GM12891 (cell line): ENCODE measurements at regions not wholly inside any gene's neighbourhood (a gene's known extent, or its start where the extent isn't known, plus 50 kb on each side); places are given as distances from the start of the nearest gene placed in this dataset.
A peak's percentile ranks its signal among the peaks of the same experiment; 100 is the strongest.

Experiments used
- DNase-seq: peaks from one replicate; pipeline ENCODE4 v3.0.0; 2011; ENCODE audit warnings: low spot score; ENCODE audit not compliant: insufficient read length
- FAIRE-seq: peaks from 2 replicates; lab custom pipeline; 2011; peaks lifted over from hg19 to GRCh38; lab: Jason Lieb, UNC
- PAX5 ChIP-seq: IDR thresholded peaks from 2 replicates; pipeline ENCODE4 v1.6.1; 2011; ENCODE audit warnings: low read length, moderate library complexity, mild to moderate bottlenecking; ENCODE audit not compliant: insufficient read depth, severe bottlenecking
- POLR2A ChIP-seq: IDR thresholded peaks from 2 replicates; pipeline ENCODE4 v1.6.1; 2011; ENCODE audit warnings: low read depth, low read length, control low read depth
- POLR2AphosphoS5 ChIP-seq: IDR thresholded peaks from 2 replicates; pipeline ENCODE4 v1.6.1; 2011; ENCODE audit warnings: low read depth, low read length, control low read depth
- POU2F2 ChIP-seq: IDR thresholded peaks from 2 replicates; pipeline ENCODE4 v1.6.1; 2011; ENCODE audit warnings: low read depth, mild to moderate bottlenecking, control low read depth, low read length, moderate library complexity
- SPI1 ChIP-seq: IDR thresholded peaks from 2 replicates; pipeline ENCODE4 v1.6.1; 2011; ENCODE audit warnings: low read depth, low read length, control low read depth
- TAF1 ChIP-seq: IDR thresholded peaks from 2 replicates; pipeline ENCODE4 v1.6.1; 2011; ENCODE audit warnings: low read depth, low read length, control low read depth

DNA sequence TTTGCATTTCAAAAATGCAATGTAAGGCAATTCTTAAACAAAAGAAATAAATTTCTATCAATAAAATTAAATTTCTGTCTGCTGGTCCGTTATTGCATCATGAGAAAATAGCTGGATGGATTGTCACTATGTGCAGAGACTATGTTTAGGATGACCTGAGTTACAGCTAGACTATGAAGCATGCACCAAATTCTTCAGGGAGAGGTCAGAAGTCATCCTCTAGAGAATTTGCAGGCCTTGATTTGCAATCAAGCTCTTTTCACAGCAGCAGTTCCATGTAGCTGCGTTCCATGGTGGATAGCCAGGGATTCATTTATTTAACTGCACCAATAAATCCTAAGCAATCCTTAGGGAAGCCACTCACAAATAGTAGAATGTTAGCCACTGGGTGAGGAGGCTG is 253.7 kb downstream of the MSRB3 start:
- DNase-seq (no peak), FAIRE-seq (no peak)
- TF ChIP-seq POLR2A (no peak), SPI1 (no peak), TAF1 (no peak), POU2F2 (no peak), PAX5 (no peak), POLR2AphosphoS5 (no peak)

DNA sequence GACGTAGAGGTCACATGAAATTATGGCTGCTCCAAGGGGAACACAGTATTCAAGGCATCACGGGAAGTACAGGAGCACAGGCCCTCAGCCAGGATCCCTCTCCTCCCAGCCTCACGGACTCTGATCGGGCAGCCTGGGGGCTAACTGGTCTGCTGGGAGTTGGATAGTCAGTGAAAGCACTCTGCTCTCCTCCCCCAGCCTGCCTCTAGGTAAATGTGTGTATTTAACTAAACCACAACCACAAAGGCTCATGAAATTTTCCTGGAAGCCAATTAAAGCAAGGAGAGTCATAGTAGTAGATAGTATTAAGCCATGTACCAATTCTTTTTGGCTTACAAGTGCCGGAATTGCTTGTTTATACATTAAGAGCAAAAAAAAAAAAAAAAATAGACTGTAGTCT is 254.3 kb downstream of the MSRB3 start:
- DNase-seq (no peak), FAIRE-seq (no peak)

DNA sequence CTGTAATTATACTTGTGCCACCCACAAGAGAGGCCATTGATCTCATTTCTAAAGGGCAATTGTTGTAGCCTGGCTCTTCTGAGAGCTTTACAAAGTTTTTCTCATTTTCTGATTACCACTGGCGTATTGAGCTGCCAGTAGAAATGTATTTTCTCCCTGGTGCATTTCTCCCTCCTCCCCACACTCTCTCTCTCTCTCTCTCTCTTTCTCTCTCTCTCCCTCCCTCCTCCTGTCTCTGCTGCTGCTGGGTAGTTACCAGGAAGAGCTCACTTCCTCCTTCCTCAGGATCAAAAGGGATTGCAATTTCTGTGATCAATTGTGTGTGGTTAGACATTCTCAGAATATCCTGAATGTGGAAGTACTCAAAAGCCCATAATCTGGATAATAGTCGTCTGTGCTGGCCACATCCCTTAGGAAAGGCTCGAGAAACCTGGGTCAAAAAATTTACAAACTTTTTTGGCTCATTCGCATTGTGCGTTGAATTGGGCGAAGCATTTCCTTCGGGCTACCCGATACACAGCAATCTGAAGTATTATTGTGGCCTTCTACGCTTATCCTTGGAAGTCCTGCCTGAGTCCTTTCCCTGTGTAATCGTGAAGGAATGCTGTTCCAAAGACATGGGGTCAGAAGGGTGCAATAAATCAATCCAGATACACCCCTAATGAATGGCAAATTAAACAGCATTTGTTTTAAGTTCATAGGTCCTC is 254.8 kb downstream of the MSRB3 start:
- no peak for FAIRE-seq
- TF ChIP-seq POLR2AphosphoS5 (no peak), TAF1 (no peak), POU2F2 (no peak), PAX5 (no peak), POLR2A (no peak), SPI1 (no peak)
- DNase-seq, result no peak

More for the DNA sequence above, 254.3 kb downstream of the MSRB3 start:
- TF ChIP-seq POU2F2, result no peak
- no peak for TF ChIP-seq POLR2A
- no peak for TF ChIP-seq TAF1
- TF ChIP-seq SPI1, result no peak
- no peak for TF ChIP-seq PAX5
- no peak for TF ChIP-seq POLR2AphosphoS5

DNA sequence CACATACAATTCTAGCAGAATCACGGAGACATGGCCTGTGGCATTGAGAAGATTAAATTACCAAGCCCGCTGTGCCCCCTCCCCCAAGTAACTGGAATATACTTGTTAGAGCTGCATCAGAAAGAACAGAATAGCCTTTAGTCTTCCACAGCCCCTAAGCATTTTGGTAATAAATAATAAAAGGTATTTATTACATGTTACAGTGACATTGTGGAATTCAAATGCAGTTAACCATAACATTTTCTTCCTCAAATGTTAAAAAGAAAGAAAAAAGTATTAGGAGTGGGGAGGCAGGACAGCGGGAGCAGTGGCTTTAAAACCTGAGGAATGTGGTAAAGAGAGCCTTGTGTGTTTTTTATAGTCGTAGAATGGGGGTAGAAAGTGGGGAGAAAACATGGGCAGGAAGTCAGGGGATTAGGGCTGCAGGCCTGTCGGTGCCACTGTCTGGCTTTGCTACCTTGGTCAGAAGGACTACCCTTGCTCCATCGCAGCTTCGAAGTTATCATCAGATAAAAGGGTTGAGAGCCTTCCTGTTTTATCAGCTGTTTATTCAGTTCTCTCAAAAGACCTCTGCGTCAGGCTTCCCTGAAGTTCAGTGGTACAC is 255.9 kb downstream of the MSRB3 start:
- DNase-seq (no peak), FAIRE-seq (no peak)

DNA sequence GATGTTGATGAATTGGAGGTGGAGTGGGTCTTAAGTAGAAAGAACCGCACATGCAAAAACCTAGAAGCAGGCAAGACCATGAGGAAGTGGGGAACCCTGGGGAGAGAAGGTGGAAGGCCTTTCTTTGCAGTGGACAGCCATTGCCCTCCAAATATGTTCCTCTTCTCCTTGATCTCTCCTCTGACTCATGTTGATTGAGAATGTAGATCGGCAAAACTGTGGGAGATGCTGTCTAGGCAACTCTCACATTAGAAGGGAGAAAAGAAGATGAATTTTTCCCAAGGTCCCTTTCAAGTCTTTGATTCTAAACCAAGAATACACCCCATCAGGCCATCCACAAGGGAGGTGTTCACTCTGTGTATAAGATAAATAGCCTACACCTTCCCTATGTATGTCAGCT is 257.5 kb downstream of the MSRB3 start:
- FAIRE-seq (no peak), DNase-seq (no peak)
- no peak for TF ChIP-seq PAX5
- no peak for TF ChIP-seq POU2F2

More for the DNA sequence above, 255.9 kb downstream of the MSRB3 start:
- TF ChIP-seq PAX5, result no peak
- no peak for TF ChIP-seq POLR2AphosphoS5
- TF ChIP-seq POU2F2, result no peak
- no peak for TF ChIP-seq TAF1
- TF ChIP-seq SPI1, result no peak
- TF ChIP-seq POLR2A, result no peak

DNA sequence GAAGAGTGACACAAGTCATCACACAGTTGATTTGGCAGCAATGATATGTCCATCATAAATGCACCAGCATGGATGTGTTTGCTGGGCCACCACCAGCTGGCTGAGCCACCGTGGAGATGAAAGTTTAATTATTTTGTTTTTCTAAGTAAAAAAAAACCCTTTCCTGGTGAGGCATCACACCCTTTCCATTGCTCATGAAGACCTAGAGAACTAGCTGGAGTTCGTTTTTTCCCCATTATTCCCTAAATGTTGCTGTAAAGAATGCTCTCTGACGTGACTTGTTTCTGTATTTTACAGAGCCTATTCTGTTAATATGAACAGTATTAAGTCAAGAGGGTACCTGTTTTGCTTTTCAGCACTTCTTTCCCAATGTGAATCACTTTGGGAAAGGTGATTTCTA is 257.9 kb downstream of the MSRB3 start:
- no peak for TF ChIP-seq POLR2A
- FAIRE-seq (no peak), DNase-seq (no peak)

DNA sequence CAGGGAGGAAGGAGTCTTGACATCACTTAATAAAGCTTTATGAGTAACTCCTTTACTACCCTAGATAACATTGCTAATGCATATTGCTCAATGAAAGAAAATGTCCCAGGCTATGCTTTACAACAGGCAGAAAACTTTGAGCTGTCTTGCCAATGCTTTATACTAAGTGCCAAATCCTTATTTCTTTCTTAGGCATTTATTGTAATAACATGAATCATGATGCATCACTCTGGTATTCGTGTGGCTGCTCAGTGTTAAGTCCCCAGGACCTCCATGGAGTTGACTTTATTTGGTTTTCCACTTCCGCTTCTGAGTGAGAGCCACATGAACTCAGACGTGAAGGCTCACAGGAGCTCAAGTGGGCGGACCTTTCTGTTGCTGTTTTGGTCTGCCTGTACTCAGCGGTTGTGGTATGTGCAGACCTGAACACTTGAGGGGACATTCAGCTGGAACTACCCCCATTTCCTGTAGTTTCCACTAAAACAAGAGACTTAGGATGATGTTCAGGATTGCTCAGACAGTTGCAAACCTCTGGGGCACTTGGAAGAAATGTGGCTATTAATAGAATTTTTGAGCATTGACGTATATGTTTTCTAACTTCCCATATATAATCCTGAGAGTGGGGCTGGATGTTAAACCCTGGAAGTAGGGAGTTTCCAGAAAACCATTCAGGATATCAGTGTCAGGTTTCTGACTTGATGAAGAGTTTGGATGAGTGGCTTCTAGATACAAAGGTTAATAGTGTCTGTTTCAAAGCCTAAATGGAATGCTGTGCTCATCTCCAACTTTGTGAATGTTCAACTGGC is 258.6 kb downstream of the MSRB3 start:
- TF ChIP-seq SPI1 (0 out of 2 replicates have a peak, but pooled peaks have one; percentile 4), TAF1 (no peak)
- FAIRE-seq (no peak), DNase-seq (no peak)

DNA sequence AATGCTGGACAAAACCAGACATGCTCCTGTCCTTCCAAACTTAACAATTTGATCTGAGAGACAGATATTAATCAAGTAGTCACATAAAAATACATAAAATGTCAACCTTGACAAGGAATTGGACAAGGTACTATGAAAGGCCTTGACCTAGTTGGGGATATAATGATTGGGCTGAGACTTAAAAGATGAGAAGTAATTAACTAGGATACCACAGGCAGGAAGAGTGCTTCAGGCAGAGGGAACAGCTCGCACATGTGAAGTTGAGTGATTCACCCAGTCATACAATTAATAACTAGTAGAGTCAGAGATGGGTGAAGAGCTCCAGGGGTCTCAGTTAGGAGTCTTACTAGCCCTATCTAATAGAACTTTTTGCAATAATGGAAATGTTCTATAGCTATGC is 259.5 kb downstream of the MSRB3 start:
- FAIRE-seq, result no peak
- TF ChIP-seq POLR2AphosphoS5 (no peak), TAF1 (no peak), POU2F2 (no peak), SPI1 (no peak), POLR2A (no peak), PAX5 (no peak)
- DNase-seq, result no peak

DNA sequence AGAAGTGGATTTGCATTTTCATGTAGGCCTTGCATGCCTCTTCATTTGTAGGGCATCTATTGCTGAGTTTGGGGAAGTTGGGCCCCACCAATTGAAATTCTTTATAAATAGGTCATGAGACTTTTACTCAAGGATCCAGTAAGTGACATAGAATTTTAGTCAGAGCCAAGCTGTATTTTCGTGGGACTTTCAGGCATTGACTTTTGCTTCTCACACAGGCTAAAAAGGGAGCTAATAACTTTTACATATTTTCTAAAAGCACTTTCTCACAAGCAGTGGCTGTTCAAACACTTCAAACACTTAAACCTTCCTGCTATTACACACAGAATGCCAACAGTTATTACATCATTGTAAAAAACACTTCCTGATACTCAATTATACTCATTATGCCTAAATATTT is 260.5 kb downstream of the MSRB3 start:
- no peak for DNase-seq
- TF ChIP-seq POLR2A (no peak), TAF1 (no peak), SPI1 (no peak), PAX5 (no peak), POU2F2 (no peak), POLR2AphosphoS5 (no peak)
- FAIRE-seq, result no peak
